Endothelial cell (in vitro differentiated cells): ENCODE measurements at regions not wholly inside any gene's neighbourhood (a gene's known extent, or its start where the extent isn't known, plus 50 kb on each side); places are given as distances from the start of the nearest gene placed in this dataset.

ENCODE experiments used
- DNase-seq: peaks from one replicate; pipeline ENCODE4 v3.0.0; 2021; ENCODE audit warnings: low spot score
- H3K27ac Mint-ChIP-seq: one replicate; pipeline ENCODE4 v1.8.0; 2021; ENCODE audit warnings: mixed read lengths, inconsistent platforms; ENCODE audit not compliant: unreplicated experiment
- H3K27me3 Mint-ChIP-seq: one replicate; pipeline ENCODE4 v1.8.0; 2021; ENCODE audit warnings: mild to moderate bottlenecking, moderate library complexity, mixed read lengths, inconsistent platforms; ENCODE audit not compliant: unreplicated experiment
- H3K36me3 Mint-ChIP-seq: one replicate; pipeline ENCODE4 v1.8.0; 2021; ENCODE audit warnings: mild to moderate bottlenecking, low read depth, mixed read lengths, inconsistent platforms; ENCODE audit not compliant: unreplicated experiment
- H3K4me1 Mint-ChIP-seq: one replicate; pipeline ENCODE4 v1.8.0; 2021; ENCODE audit warnings: mild to moderate bottlenecking, mixed read lengths, inconsistent platforms; ENCODE audit not compliant: unreplicated experiment
- H3K4me3 Mint-ChIP-seq: one replicate; pipeline ENCODE4 v1.8.0; 2021; ENCODE audit warnings: mild to moderate bottlenecking, mixed read lengths, inconsistent platforms; ENCODE audit not compliant: unreplicated experiment
- H3K9me3 Mint-ChIP-seq: one replicate; pipeline ENCODE4 v1.8.0; 2021; ENCODE audit warnings: mixed read lengths, inconsistent platforms; ENCODE audit not compliant: unreplicated experiment
- TF ChIP-seq, protein P1 (sequence below): fragments of 200-600 bp; sonication (generic); IDR thresholded peaks from one replicate; pipeline ENCODE4 v1.5.0; 2021; ENCODE audit warnings: antibody characterized with exemption; ENCODE audit not compliant: unreplicated experiment

DNA sequence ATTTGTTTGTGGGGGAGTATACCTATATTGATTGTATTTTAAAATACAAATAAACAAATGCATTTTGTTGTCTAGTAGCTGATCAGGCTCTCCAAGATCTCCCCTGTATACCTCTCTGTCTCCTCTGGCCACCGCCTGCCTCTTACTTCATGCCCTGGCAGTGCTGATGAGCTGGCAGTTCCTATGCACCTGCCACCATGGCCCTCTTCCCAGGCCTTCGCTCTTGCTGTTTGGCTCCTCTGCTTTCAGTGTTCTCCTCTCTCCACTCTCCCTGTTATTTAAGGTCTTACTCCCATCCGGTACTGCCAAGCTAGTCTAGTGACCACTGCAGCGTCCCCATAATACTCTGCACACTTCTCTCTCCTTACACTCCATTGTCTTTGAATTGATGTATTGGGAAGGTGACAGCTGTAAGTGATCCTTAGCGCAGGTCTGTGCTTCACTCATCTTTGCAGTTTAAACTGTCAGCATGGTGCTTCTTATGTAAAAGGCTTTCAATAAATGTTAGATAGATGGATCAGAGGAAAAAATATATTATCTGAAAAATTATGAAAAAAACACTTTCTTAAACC lies 88.1 kb upstream of the ATP1A1 start:
- Mint-ChIP-seq H3K4me1 (no peaks in the 10 kb centered on the region), H3K9me3 (no peaks in the 10 kb centered on the region)

DNA sequence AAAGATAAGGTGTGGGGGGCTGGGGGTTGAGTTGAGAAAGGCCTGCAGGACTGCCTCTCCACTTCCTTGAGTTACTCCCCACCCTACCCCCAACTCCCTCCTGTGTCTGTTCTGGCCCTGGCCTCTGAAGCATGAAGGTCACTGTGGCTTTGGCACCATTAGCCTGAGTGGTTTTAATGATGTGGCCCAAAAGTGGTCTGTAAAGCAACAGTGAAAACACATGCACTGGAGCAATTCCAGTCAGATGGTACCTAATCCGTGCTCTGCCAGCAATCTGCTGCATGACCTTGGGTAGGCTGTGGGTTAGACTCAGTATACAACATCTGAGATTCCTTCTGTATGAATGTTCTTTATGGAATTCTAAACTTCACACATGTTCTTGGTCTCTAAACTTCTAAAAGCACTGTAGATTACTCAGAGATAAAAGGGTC lies 86.5 kb upstream of the ATP1A1 start:
- Mint-ChIP-seq H3K27ac (no peak overlapping the region), H3K9me3 (no peaks in the 10 kb centered on the region), H3K36me3 (no peaks in the 10 kb centered on the region), H3K4me1 (no peaks in the 10 kb centered on the region), H3K27me3 (peaks cover 1% of the 10 kb centered on the region), H3K4me3 (no peak overlapping the region)
- no peak for DNase-seq
- TF ChIP-seq, protein P1, sequence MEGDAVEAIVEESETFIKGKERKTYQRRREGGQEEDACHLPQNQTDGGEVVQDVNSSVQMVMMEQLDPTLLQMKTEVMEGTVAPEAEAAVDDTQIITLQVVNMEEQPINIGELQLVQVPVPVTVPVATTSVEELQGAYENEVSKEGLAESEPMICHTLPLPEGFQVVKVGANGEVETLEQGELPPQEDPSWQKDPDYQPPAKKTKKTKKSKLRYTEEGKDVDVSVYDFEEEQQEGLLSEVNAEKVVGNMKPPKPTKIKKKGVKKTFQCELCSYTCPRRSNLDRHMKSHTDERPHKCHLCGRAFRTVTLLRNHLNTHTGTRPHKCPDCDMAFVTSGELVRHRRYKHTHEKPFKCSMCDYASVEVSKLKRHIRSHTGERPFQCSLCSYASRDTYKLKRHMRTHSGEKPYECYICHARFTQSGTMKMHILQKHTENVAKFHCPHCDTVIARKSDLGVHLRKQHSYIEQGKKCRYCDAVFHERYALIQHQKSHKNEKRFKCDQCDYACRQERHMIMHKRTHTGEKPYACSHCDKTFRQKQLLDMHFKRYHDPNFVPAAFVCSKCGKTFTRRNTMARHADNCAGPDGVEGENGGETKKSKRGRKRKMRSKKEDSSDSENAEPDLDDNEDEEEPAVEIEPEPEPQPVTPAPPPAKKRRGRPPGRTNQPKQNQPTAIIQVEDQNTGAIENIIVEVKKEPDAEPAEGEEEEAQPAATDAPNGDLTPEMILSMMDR: no peak

More for the DNA sequence above, 88.1 kb upstream of the ATP1A1 start:
- no peak overlapping the region for H3K27ac Mint-ChIP-seq
- H3K36me3 Mint-ChIP-seq: no peaks in the 10 kb centered on the region
- TF ChIP-seq, protein P1: no peak
- no peak overlapping the region for H3K4me3 Mint-ChIP-seq
- peaks cover 1% of the 10 kb centered on the region for H3K27me3 Mint-ChIP-seq
- no peak for DNase-seq

DNA sequence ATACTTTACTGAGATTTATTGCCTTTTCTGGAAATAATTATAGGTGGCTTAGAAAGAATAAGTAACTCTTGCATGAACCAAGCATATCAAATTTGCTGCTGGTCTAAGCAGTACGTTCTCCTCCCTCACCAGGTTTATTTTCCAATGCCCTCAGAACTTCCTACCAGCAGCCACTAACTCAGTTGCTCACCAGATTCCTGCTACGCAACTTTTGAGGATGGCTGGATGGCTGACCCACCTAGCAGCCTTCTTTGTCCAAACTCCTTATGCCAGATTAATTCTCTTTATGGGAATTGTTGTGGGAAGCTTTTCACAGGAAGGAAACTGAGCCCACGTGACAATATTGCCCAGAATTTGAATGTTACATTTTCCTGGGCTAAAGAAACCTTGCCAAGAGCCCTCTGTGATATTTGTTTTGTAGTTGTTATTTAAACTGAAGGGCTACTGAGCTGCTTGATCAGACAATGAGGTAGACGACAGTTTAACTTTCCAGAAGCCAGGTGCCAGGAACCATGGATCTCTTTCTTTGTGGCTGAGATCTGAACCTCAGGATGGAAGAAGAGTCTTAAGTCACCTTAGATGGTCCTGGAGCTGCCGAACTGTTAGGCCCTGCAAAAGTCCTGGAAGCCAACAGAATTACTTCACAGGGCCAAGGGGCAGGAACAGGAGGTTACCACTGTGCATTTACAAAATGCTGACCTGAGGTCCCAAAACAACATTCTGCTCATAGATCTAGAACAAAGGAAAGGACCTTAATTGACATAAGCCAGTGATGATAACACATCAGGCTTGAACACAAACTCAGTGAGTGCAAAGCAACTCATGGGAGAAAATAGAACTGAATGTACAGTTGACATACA lies 85.5 kb upstream of the ATP1A1 start:
- TF ChIP-seq, protein P1: no peak
- Mint-ChIP-seq H3K9me3 (no peaks in the 10 kb centered on the region), H3K27me3 (peaks cover 1% of the 10 kb centered on the region), H3K4me1 (no peaks in the 10 kb centered on the region), H3K4me3 (no peak overlapping the region), H3K27ac (no peak overlapping the region), H3K36me3 (peaks cover 4% of the 10 kb centered on the region)
- no peak for DNase-seq

DNA sequence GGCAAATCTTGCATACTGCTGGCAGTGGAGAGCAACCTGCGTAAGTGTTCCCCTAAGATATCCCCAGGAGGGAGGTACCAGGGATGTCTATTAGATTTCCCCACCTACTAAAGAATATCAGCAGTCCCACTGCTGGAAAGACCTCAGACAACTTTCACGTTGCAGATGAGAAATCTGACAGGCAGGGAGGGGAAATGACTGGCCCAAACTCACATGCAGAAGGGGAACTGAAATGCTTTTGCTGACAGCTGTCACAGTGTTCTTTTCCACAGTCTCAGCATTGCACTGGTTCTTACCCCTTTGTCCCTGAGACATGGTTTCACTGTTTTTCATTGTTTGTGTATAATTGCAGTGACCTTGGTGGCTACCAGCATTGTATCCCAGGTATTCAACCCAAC lies 84.8 kb upstream of the ATP1A1 start:
- TF ChIP-seq, protein P1: no peak
- Mint-ChIP-seq H3K27me3 (peaks cover under 1% of the 10 kb centered on the region), H3K4me1 (no peaks in the 10 kb centered on the region), H3K4me3 (no peak overlapping the region), H3K27ac (no peak overlapping the region), H3K9me3 (no peaks in the 10 kb centered on the region), H3K36me3 (peaks cover 4% of the 10 kb centered on the region)
- DNase-seq: no peak

DNA sequence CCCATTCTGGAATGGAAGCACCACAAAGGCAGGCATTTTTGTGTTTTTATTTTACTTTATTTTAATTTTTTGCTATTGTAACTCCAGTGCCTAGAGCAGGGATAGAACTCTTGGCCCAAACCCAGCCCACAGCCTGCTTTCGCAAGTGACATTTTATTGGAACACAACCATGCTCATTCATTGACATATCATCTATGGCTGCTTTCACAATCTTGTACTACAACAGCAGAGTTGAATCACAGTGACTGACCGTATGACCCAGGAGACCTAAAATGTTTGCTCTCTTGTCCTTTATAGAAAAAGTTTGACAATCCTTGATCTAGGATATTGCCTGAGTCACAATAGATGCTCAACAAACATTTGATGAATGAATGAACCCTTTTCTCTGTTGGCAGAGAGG lies 83.9 kb upstream of the ATP1A1 start:
- Mint-ChIP-seq H3K4me1 (no peaks in the 10 kb centered on the region), H3K36me3 (peaks cover 4% of the 10 kb centered on the region), H3K27me3 (no peaks in the 10 kb centered on the region), H3K4me3 (no peak overlapping the region), H3K9me3 (no peaks in the 10 kb centered on the region), H3K27ac (no peak overlapping the region)
- DNase-seq: no peak
- TF ChIP-seq, protein P1: no peak
